ENCODE measurements at regions not wholly inside any gene's neighbourhood (a gene's known extent, or its start where the extent isn't known, plus 50 kb on each side); places are given as distances from the start of the nearest gene placed in this dataset.

- DNase-seq: no peak
These were observed 330.1 kb upstream of the RPS6KA3 start for GRCh38 chrX:20596856-20597255.

GRCh38 chrX:20595928-20596575, 329.3 kb upstream of the RPS6KA3 start:
- no peak for DNase-seq

GRCh38 chrX:20594985-20595384, 328.3 kb upstream of the RPS6KA3 start:
- no peak for DNase-seq

GRCh38 chrX:20593836-20594235, 327.1 kb upstream of the RPS6KA3 start:
- no peak for DNase-seq

- DNase-seq: no peak
These were observed 326.7 kb upstream of the RPS6KA3 start for GRCh38 chrX:20593402-20593801.

- DNase-seq: no peak
These were observed 324.5 kb upstream of the RPS6KA3 start for GRCh38 chrX:20591246-20591645.

- no peak for DNase-seq
These were observed 319.1 kb upstream of the RPS6KA3 start for GRCh38 chrX:20585782-20586181.

GRCh38 chrX:20571611-20572010, 304.9 kb upstream of the RPS6KA3 start:
- DNase-seq: no peak

GRCh38 chrX:20567108-20567507, 300.4 kb upstream of the RPS6KA3 start:
- DNase-seq: no peak

- DNase-seq: no peak
These were observed 280.9 kb upstream of the RPS6KA3 start for GRCh38 chrX:20547611-20548051.

- DNase-seq: no peak
These were observed 278.8 kb upstream of the RPS6KA3 start for GRCh38 chrX:20545538-20545937.

GRCh38 chrX:20542072-20542471, 275.4 kb upstream of the RPS6KA3 start:
- no peak for DNase-seq

GRCh38 chrX:20538974-20539373, 272.3 kb upstream of the RPS6KA3 start:
- DNase-seq: no peak

- no peak for DNase-seq
These were observed 265.0 kb upstream of the RPS6KA3 start for GRCh38 chrX:20531667-20532066.

- DNase-seq: peak; percentile 33
These were observed 263.8 kb upstream of the RPS6KA3 start for GRCh38 chrX:20530406-20530921.

- DNase-seq: no peak
These were observed 263.0 kb upstream of the RPS6KA3 start for GRCh38 chrX:20529711-20530110.

- no peak for DNase-seq
These were observed 262.6 kb upstream of the RPS6KA3 start for GRCh38 chrX:20529301-20529700.

GRCh38 chrX:20527558-20528011, 260.9 kb upstream of the RPS6KA3 start:
- DNase-seq: no peak

- DNase-seq: no peak
These were observed 260.3 kb upstream of the RPS6KA3 start for GRCh38 chrX:20527041-20527440.

- DNase-seq: no peak
These were observed 257.1 kb upstream of the RPS6KA3 start for GRCh38 chrX:20523626-20524312.

GRCh38 chrX:20522420-20522819, 255.7 kb upstream of the RPS6KA3 start:
- no peak for DNase-seq

- no peak for DNase-seq
These were observed 254.5 kb upstream of the RPS6KA3 start for GRCh38 chrX:20521222-20521621.

GRCh38 chrX:20519826-20520225, 253.1 kb upstream of the RPS6KA3 start:
- DNase-seq: no peak

GRCh38 chrX:20519146-20519545, 252.4 kb upstream of the RPS6KA3 start:
- DNase-seq: no peak

Data from CD4-positive, alpha-beta T cell treated with Interleukin-15 for 1 hour (primary cell).